ENCODE measurements at regions not wholly inside any gene's neighbourhood (a gene's known extent, or its start where the extent isn't known, plus 50 kb on each side); places are given as distances from the start of the nearest gene placed in this dataset.

DNA sequence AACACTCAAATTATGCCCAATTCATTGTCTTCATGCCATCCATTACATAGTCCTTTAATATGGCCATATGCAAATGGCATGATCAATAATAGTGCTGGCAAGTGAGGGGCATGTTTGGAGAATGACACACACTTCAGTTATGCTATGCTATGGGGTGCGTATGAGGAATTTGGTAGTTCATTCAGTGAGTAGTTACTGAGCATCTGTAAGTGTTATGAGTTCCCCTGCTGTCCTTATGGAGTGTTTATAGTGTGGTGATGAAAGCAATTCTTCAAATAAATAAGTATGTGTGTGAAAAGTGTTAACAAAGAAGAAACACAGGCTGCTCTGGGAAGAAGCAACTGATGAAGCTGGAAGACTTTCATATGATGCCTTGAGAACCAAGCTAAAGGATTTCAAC is 383.7 kb upstream of the SLC14A2 start:
- no peak for DNase-seq (ENCODE audit: low spot score in 2 of 2)
- TF ChIP-seq, protein P1, sequence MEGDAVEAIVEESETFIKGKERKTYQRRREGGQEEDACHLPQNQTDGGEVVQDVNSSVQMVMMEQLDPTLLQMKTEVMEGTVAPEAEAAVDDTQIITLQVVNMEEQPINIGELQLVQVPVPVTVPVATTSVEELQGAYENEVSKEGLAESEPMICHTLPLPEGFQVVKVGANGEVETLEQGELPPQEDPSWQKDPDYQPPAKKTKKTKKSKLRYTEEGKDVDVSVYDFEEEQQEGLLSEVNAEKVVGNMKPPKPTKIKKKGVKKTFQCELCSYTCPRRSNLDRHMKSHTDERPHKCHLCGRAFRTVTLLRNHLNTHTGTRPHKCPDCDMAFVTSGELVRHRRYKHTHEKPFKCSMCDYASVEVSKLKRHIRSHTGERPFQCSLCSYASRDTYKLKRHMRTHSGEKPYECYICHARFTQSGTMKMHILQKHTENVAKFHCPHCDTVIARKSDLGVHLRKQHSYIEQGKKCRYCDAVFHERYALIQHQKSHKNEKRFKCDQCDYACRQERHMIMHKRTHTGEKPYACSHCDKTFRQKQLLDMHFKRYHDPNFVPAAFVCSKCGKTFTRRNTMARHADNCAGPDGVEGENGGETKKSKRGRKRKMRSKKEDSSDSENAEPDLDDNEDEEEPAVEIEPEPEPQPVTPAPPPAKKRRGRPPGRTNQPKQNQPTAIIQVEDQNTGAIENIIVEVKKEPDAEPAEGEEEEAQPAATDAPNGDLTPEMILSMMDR (IDR thresholded peaks at IDR 0.05): no peak
- TF ChIP-seq POLR2A (IDR thresholded peaks at IDR 0.05) (no peak), POLR2AphosphoS5 (IDR thresholded peaks at IDR 0.05) (no peak)
- Histone ChIP-seq H3K27me3 (no peaks in the 10 kb centered on the region), H3K27ac (no peak overlapping the region), H3K9me3 (no peaks in the 10 kb centered on the region), H3K4me3 (no peak overlapping the region), H3K4me1 (no peaks in the 10 kb centered on the region), H3K36me3 (no peaks in the 10 kb centered on the region)
- intact Hi-C loops (cut with DNase I; ENCODE audit: low total_unique reads): no loop called here

DNA sequence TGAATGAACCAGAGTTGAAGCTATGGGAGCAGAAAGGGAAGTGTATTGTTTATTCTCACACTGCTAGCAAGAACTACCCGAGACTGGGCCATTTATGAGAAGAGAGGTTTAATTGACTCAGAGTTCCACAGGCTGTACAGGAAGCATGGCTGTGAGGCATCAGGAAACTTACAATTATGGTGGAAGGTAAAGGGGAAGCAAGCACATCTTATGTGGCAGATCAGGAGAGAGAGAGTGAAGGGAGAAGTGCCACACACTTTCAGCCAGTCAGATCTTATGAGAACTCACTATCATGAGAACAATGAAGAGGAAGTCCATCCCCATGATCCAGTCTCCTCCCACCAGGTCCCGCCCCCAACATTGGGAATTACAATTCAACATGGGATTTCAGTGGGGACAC is 383.2 kb upstream of the SLC14A2 start:
- Histone ChIP-seq H3K4me1 (no peaks in the 10 kb centered on the region), H3K9me3 (no peaks in the 10 kb centered on the region), H3K4me3 (no peak overlapping the region), H3K27me3 (no peaks in the 10 kb centered on the region), H3K27ac (no peak overlapping the region), H3K36me3 (no peaks in the 10 kb centered on the region)
- intact Hi-C loops (cut with DNase I; ENCODE audit: low total_unique reads): no loop called here
- no peak for DNase-seq (ENCODE audit: low spot score in 2 of 2)
- TF ChIP-seq POLR2A (IDR thresholded peaks at IDR 0.05) (no peak), POLR2AphosphoS5 (IDR thresholded peaks at IDR 0.05) (no peak)
- TF ChIP-seq, protein P1 (IDR thresholded peaks at IDR 0.05): no peak

DNA sequence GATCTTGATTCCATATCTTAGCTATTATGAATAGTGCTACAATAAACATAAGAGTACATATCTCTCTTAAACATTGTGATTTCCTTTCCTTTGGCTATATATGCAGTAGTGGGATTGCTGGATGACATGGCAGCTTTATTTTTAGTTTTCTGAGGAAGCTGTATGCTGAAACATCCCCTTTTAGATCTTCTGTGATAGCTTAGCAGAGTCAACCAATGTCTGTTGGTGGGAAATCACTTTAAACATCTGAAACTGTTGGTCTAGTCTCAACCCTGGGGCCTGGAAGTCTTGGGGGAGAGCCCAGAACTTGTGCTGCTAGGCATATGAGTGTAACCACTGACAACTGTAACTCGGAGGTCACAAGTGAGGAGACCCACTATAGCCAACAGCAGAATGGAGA is 378.6 kb upstream of the SLC14A2 start:
- Histone ChIP-seq H3K27ac (no peak overlapping the region), H3K36me3 (no peaks in the 10 kb centered on the region), H3K27me3 (no peaks in the 10 kb centered on the region), H3K4me3 (no peak overlapping the region), H3K9me3 (no peaks in the 10 kb centered on the region), H3K4me1 (no peaks in the 10 kb centered on the region)
- DNase-seq (ENCODE audit: low spot score in 2 of 2): no peak
- intact Hi-C loops (cut with DNase I; ENCODE audit: low total_unique reads): no loop called here
- TF ChIP-seq, protein P1 (IDR thresholded peaks at IDR 0.05): no peak
- no peak for TF ChIP-seq POLR2AphosphoS5 (IDR thresholded peaks at IDR 0.05)
- no peak for TF ChIP-seq POLR2A (IDR thresholded peaks at IDR 0.05)

GRCh38 chr18:45237343-45238098 is 377.8 kb upstream of the SLC14A2 start:
- DNase-seq (ENCODE audit: low spot score in 2 of 2): no peak
- Histone ChIP-seq H3K36me3 (no peaks in the 10 kb centered on the region), H3K27ac (no peak overlapping the region), H3K4me3 (no peak overlapping the region), H3K27me3 (no peaks in the 10 kb centered on the region), H3K4me1 (no peaks in the 10 kb centered on the region), H3K9me3 (no peaks in the 10 kb centered on the region)
- intact Hi-C loops (cut with DNase I; ENCODE audit: low total_unique reads): no loop called here
- TF ChIP-seq POLR2A (IDR thresholded peaks at IDR 0.05) (no peak), POLR2AphosphoS5 (IDR thresholded peaks at IDR 0.05) (no peak)
- TF ChIP-seq, protein P1 (IDR thresholded peaks at IDR 0.05): no peak

DNA sequence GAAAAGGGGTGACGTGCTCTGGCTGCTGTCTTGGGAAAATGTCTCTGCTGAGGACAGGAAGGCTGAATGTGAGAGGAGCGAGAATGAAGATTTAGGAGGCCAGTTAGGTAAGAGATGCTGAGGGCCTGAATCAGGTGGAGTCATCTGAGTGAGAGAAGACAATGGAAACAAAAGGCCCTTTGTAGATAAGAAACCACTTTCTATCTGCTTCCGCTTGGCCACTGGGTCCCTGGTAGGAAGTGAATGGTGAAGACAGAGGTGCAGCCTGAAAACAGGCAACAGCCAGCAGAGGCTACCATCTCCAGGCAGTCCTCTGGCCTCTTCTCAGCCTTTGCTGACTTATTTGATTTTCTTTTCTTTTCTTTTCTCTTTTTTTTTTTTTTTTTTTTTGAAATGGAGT is 374.0 kb upstream of the SLC14A2 start:
- intact Hi-C loops (cut with DNase I; ENCODE audit: low total_unique reads): no loop called here
- TF ChIP-seq, protein P1 (IDR thresholded peaks at IDR 0.05): no peak
- TF ChIP-seq POLR2A (IDR thresholded peaks at IDR 0.05) (no peak), POLR2AphosphoS5 (IDR thresholded peaks at IDR 0.05) (no peak)
- Histone ChIP-seq H3K4me3 (no peak overlapping the region), H3K4me1 (no peaks in the 10 kb centered on the region), H3K36me3 (no peaks in the 10 kb centered on the region), H3K27me3 (no peaks in the 10 kb centered on the region), H3K27ac (no peak overlapping the region), H3K9me3 (no peaks in the 10 kb centered on the region)
- DNase-seq (ENCODE audit: low spot score in 2 of 2): no peak

Data from breast epithelium (tissue), 4 donors.